SK-N-SH (cell line): ENCODE measurements at regions not wholly inside any gene's neighbourhood (a gene's known extent, or its start where the extent isn't known, plus 50 kb on each side); places are given as distances from the start of the nearest gene placed in this dataset.

ENCODE experiments used
- CTCF ChIA-PET: fragments of 300-600, 350-600 bp; formaldehyde crosslinking; extraction: SDS; loops from one replicate; lab custom pipeline; 2021; lab: Yijun Ruan, JAX
- POLR2A ChIA-PET: fragments of 350-600 bp; sonication (Branson Sonifier 250); formaldehyde crosslinking; extraction: SDS; loops from one replicate; lab custom pipeline; 2020; ENCODE audit warnings: antibody characterized with exemption, inconsistent platforms; lab: Yijun Ruan, JAX
- DNase-seq: peaks from one replicate; pipeline ENCODE4 v3.0.0; 2012
- H2AFZ ChIP-seq: fragments of 200-600 bp; sonication (generic); 2 replicates; pipeline ENCODE4 v1.8.1; 2016; ENCODE audit warnings: antibody characterized with exemption, mild to moderate bottlenecking, low read depth
- H3F3A ChIP-seq: fragments of 200-600 bp; sonication (generic); replicated peaks from 2 replicates; pipeline ENCODE3; 2016; ENCODE audit warnings: antibody characterized with exemption, mild to moderate bottlenecking; ENCODE audit not compliant: insufficient read depth
- H3K27ac ChIP-seq, 2 experiments: fragments of 200-500 bp in 1 of 2; fragments of 200-600 bp in 1 of 2; sonication (Bioruptor generic) in 1 of 2; sonication (generic), shearing (Covaris generic) in 1 of 2; 2 replicates each; pipeline versions ENCODE4 v1.5.1 to v1.6.1; 2014 to 2016; ENCODE audit warnings: low read depth in 2 of 2, inconsistent platforms in 1 of 2, low read length in 1 of 2, mild to moderate bottlenecking in 1 of 2, mixed read lengths in 1 of 2
- H3K27me3 ChIP-seq: fragments of 200-600 bp; sonication (generic), shearing (Covaris generic); 2 replicates; pipeline ENCODE4 v1.6.1; 2016; ENCODE audit warnings: mixed run types; ENCODE audit not compliant: insufficient read depth
- H3K36me3 ChIP-seq, 2 experiments: fragments of 200-500 bp in 1 of 2; fragments of 200-600 bp in 1 of 2; sonication (Bioruptor generic) in 1 of 2; sonication (generic) in 1 of 2; replicated peaks in 1 of 2; 2 replicates each; pipeline versions ENCODE3 to v1.5.1; 2014 to 2016; ENCODE audit warnings: low read length in 1 of 2, mild to moderate bottlenecking in 1 of 2; ENCODE audit not compliant: insufficient read depth in 2 of 2, control insufficient read depth in 1 of 2
- H3K4me1 ChIP-seq, 2 experiments: fragments of 200-500 bp in 1 of 2; fragments of 200-600 bp in 1 of 2; sonication (Bioruptor generic) in 1 of 2; sonication (generic), shearing (Covaris generic) in 1 of 2; 2 replicates each; pipeline versions ENCODE4 v1.5.1 to v1.6.1; 2014 to 2016; ENCODE audit warnings: low read depth in 1 of 2, low read length in 1 of 2, mixed run types in 1 of 2; ENCODE audit not compliant: insufficient read depth in 2 of 2, control insufficient read depth in 1 of 2
- H3K4me2 ChIP-seq: fragments of 200-600 bp; sonication (generic), shearing (Covaris generic); 2 replicates; pipeline ENCODE4 v1.6.1; 2017; ENCODE audit warnings: mixed run types
- H3K4me3 ChIP-seq, 2 experiments: fragments of 200-500 bp in 1 of 2; fragments of 200-600 bp in 1 of 2; sonication (Bioruptor generic) in 1 of 2; sonication (generic), shearing (Covaris generic) in 1 of 2; 2 replicates each; pipeline versions ENCODE4 v1.5.1 to v1.8.1; 2014 to 2016; ENCODE audit warnings: low read depth in 2 of 2, inconsistent platforms in 1 of 2, low read length in 1 of 2, mild to moderate bottlenecking in 1 of 2, mixed read lengths in 1 of 2, moderate library complexity in 1 of 2
- H3K79me2 ChIP-seq: fragments of 200-600 bp; sonication (generic); 2 replicates; pipeline ENCODE4 v1.8.1; 2017; ENCODE audit warnings: mild to moderate bottlenecking; ENCODE audit not compliant: insufficient read depth
- H3K9ac ChIP-seq: fragments of 200-600 bp; sonication (generic); 2 replicates; pipeline ENCODE4 v1.6.1; 2017; ENCODE audit warnings: mixed run types
- H3K9me2 ChIP-seq: fragments of 200-600 bp; sonication (generic); 2 replicates; pipeline ENCODE4 v1.6.1; 2017; ENCODE audit warnings: mixed run types
- H3K9me3 ChIP-seq: fragments of 200-600 bp; sonication (generic); 2 replicates; pipeline ENCODE4 v1.6.1; 2017; ENCODE audit warnings: mixed run types, mild to moderate bottlenecking, moderate library complexity
- H4K20me1 ChIP-seq: fragments of 200-600 bp; sonication (generic); 2 replicates; pipeline ENCODE4 v1.6.1; 2017; ENCODE audit warnings: mild to moderate bottlenecking, mixed run types; ENCODE audit not compliant: insufficient read depth
- ELF1 ChIP-seq: IDR thresholded peaks from 2 replicates; pipeline ENCODE4 v1.4.0; 2012
- FOXJ3 ChIP-seq: sonication (generic); formaldehyde crosslinking; IDR thresholded peaks from 2 replicates; pipeline ENCODE4 v1.5.1; 2020; ENCODE audit warnings: mild to moderate bottlenecking, missing genetic modification reagents
- FOXM1 ChIP-seq: IDR thresholded peaks from 2 replicates; pipeline ENCODE4 v1.4.0; 2012; ENCODE audit warnings: low read depth, mild to moderate bottlenecking
- GABPA ChIP-seq: IDR thresholded peaks from 2 replicates; pipeline ENCODE4 v1.4.0; 2012; ENCODE audit warnings: low read depth, mild to moderate bottlenecking
- MEF2A ChIP-seq: IDR thresholded peaks from 2 replicates; pipeline ENCODE4 v1.4.0; 2012; ENCODE audit warnings: low read depth, borderline replicate concordance
- NRF1 ChIP-seq: IDR thresholded peaks from 2 replicates; pipeline ENCODE4 v1.6.1; 2012; ENCODE audit warnings: low read depth, mild to moderate bottlenecking, low read length
- RFX5 ChIP-seq: IDR thresholded peaks from 2 replicates; pipeline ENCODE4 v1.6.1; 2012; ENCODE audit warnings: mild to moderate bottlenecking, improper control_type of control experiment, low read length
- RXRA ChIP-seq: IDR thresholded peaks from 2 replicates; pipeline ENCODE4 v1.4.0; 2012; ENCODE audit warnings: low read depth, mild to moderate bottlenecking, borderline replicate concordance
- TAF1 ChIP-seq: IDR thresholded peaks from 2 replicates; pipeline ENCODE4 v1.6.1; 2012; ENCODE audit warnings: low read depth, mild to moderate bottlenecking, low read length, moderate library complexity, borderline replicate concordance
- TCF12 ChIP-seq: IDR thresholded peaks from 2 replicates; pipeline ENCODE4 v1.4.0; 2012
- WGBS: methylation state at CpG from one replicate; pipeline ENCODE4 v1.1.6; 2017; ENCODE audit warnings: low lambda C conversion rate; 5-methylcytosine and 5-hydroxymethylcytosine counted together
- TF ChIP-seq, protein P1 (sequence below): fragments of 150-350 bp; IDR thresholded peaks from 2 replicates; pipeline ENCODE4 v1.6.1; 2016; ENCODE audit warnings: mild to moderate bottlenecking, low read depth, low read length
- TF ChIP-seq, protein P2 (sequence below): IDR thresholded peaks from 2 replicates; pipeline ENCODE4; 2012
- TF ChIP-seq, protein P3 (sequence below): fragments of 200-600 bp; sonication (generic); IDR thresholded peaks from 2 replicates; pipeline ENCODE4 v1.6.1; 2017; ENCODE audit warnings: antibody characterized with exemption, mild to moderate bottlenecking, moderate library complexity
- TF ChIP-seq, protein P4 (sequence below): IDR thresholded peaks from 2 replicates; pipeline ENCODE4 v1.6.1; 2012; ENCODE audit warnings: mild to moderate bottlenecking, low read depth, low read length, moderate library complexity
- TF ChIP-seq, protein P5 (sequence below): IDR thresholded peaks from 2 replicates; pipeline ENCODE4 v1.4.0; 2012; ENCODE audit warnings: low read depth

DNA sequence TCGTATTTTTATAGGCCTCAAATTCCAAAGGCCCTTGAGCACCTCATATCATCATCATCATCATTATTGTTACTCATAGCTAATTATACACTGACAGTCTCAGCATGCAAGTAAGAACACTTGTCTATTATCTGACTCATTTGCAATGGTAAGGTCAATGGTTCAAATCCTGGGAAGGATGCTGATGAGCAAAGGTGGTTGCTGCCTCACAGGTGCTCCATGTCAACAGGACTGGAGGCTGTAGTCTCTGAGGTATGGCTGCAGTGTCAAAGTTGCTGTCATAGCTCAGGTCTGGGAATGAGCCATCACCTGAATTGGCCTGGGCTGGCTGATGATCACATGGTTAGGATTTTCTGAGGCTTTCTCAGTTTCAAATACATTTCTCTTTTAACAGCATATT is 379.3 kb downstream of the BCL11A start:
- H3K9me2 ChIP-seq: no peaks in the 10 kb centered on the region
- H4K20me1 ChIP-seq: no peaks in the 10 kb centered on the region
- no peak overlapping the region for H3K27ac ChIP-seq
- POLR2A ChIA-PET: no interaction called here
- no peaks in the 10 kb centered on the region for H3K4me1 ChIP-seq
- CTCF ChIA-PET: no interaction called here
- WGBS: 6% methylated on average over 1 of the region's 1 CpG
- no peak overlapping the region for H3K4me2 ChIP-seq
- TF ChIP-seq, protein P1, sequence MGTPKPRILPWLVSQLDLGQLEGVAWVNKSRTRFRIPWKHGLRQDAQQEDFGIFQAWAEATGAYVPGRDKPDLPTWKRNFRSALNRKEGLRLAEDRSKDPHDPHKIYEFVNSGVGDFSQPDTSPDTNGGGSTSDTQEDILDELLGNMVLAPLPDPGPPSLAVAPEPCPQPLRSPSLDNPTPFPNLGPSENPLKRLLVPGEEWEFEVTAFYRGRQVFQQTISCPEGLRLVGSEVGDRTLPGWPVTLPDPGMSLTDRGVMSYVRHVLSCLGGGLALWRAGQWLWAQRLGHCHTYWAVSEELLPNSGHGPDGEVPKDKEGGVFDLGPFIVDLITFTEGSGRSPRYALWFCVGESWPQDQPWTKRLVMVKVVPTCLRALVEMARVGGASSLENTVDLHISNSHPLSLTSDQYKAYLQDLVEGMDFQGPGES: no peak
- TF ChIP-seq MEF2A: no peak
- TF ChIP-seq RFX5: no peak
- TF ChIP-seq NRF1: no peak
- TF ChIP-seq GABPA: no peak
- TF ChIP-seq TCF12: no peak
- no peak for TF ChIP-seq TAF1
- TF ChIP-seq, protein P2, sequence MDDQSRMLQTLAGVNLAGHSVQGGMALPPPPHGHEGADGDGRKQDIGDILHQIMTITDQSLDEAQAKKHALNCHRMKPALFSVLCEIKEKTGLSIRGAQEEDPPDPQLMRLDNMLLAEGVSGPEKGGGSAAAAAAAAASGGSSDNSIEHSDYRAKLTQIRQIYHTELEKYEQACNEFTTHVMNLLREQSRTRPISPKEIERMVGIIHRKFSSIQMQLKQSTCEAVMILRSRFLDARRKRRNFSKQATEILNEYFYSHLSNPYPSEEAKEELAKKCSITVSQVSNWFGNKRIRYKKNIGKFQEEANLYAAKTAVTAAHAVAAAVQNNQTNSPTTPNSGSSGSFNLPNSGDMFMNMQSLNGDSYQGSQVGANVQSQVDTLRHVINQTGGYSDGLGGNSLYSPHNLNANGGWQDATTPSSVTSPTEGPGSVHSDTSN: no peak
- TF ChIP-seq RXRA: no peak
- TF ChIP-seq FOXJ3 (CRISPR knock-in tag): no peak
- TF ChIP-seq, protein P3, sequence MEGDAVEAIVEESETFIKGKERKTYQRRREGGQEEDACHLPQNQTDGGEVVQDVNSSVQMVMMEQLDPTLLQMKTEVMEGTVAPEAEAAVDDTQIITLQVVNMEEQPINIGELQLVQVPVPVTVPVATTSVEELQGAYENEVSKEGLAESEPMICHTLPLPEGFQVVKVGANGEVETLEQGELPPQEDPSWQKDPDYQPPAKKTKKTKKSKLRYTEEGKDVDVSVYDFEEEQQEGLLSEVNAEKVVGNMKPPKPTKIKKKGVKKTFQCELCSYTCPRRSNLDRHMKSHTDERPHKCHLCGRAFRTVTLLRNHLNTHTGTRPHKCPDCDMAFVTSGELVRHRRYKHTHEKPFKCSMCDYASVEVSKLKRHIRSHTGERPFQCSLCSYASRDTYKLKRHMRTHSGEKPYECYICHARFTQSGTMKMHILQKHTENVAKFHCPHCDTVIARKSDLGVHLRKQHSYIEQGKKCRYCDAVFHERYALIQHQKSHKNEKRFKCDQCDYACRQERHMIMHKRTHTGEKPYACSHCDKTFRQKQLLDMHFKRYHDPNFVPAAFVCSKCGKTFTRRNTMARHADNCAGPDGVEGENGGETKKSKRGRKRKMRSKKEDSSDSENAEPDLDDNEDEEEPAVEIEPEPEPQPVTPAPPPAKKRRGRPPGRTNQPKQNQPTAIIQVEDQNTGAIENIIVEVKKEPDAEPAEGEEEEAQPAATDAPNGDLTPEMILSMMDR: no peak
- H3K4me3 ChIP-seq: no peak overlapping the region
- H3K9ac ChIP-seq: no peak overlapping the region
- H3K79me2 ChIP-seq: no peaks in the 10 kb centered on the region
- no peaks in the 10 kb centered on the region for H3K27me3 ChIP-seq
- DNase-seq: no peak
- no peaks in the 10 kb centered on the region for H3K9me3 ChIP-seq
- no peaks in the 10 kb centered on the region for H3K36me3 ChIP-seq
- H2AFZ ChIP-seq: no peak overlapping the region
- H3F3A ChIP-seq: no peaks in the 10 kb centered on the region

DNA sequence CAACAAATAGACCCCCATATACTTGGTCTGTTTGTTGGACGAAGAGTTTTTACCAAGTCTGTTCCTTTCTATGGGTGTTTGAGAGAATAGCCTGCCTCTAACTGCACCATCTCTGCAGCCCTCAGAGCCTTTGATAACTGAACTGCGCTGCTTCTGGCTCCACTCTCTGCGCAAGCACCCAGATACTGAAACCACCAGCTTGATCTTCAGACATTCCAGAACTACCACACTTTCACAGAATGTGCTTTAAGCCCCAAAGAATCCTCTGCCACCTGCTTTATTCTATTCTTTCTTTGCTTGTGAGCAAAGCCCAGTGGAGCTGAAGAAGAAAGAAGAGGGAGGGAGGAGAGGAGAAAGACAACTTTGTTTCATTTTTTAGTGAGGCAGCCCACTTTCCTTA is 380.7 kb downstream of the BCL11A start:
- 22% methylated on average over 3 of the region's 3 CpGs for WGBS
- Histone ChIP-seq H3K9me3 (no peaks in the 10 kb centered on the region), H3K27me3 (no peaks in the 10 kb centered on the region), H3K27ac (no peak overlapping the region), H3K36me3 (no peaks in the 10 kb centered on the region), H2AFZ (no peak overlapping the region), H3K4me3 (no peak overlapping the region), H4K20me1 (no peaks in the 10 kb centered on the region), H3K4me2 (no peak overlapping the region), H3K9me2 (no peaks in the 10 kb centered on the region), H3K9ac (no peak overlapping the region), H3K79me2 (no peaks in the 10 kb centered on the region), H3K4me1 (no peaks in the 10 kb centered on the region), H3F3A (no peaks in the 10 kb centered on the region)
- DNase-seq: no peak
- POLR2A ChIA-PET: no interaction called here
- CTCF ChIA-PET: no interaction called here
- TF ChIP-seq TCF12: no peak
- TF ChIP-seq FOXM1: no peak
- no peak for TF ChIP-seq ELF1
- TF ChIP-seq, protein P4, sequence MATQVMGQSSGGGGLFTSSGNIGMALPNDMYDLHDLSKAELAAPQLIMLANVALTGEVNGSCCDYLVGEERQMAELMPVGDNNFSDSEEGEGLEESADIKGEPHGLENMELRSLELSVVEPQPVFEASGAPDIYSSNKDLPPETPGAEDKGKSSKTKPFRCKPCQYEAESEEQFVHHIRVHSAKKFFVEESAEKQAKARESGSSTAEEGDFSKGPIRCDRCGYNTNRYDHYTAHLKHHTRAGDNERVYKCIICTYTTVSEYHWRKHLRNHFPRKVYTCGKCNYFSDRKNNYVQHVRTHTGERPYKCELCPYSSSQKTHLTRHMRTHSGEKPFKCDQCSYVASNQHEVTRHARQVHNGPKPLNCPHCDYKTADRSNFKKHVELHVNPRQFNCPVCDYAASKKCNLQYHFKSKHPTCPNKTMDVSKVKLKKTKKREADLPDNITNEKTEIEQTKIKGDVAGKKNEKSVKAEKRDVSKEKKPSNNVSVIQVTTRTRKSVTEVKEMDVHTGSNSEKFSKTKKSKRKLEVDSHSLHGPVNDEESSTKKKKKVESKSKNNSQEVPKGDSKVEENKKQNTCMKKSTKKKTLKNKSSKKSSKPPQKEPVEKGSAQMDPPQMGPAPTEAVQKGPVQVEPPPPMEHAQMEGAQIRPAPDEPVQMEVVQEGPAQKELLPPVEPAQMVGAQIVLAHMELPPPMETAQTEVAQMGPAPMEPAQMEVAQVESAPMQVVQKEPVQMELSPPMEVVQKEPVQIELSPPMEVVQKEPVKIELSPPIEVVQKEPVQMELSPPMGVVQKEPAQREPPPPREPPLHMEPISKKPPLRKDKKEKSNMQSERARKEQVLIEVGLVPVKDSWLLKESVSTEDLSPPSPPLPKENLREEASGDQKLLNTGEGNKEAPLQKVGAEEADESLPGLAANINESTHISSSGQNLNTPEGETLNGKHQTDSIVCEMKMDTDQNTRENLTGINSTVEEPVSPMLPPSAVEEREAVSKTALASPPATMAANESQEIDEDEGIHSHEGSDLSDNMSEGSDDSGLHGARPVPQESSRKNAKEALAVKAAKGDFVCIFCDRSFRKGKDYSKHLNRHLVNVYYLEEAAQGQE: no peak
- no peak for TF ChIP-seq TAF1
- TF ChIP-seq, protein P5, sequence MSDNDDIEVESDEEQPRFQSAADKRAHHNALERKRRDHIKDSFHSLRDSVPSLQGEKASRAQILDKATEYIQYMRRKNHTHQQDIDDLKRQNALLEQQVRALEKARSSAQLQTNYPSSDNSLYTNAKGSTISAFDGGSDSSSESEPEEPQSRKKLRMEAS: no peak
